ENCODE measurements at regions not wholly inside any gene's neighbourhood (a gene's known extent, or its start where the extent isn't known, plus 50 kb on each side); places are given as distances from the start of the nearest gene placed in this dataset.

DNA sequence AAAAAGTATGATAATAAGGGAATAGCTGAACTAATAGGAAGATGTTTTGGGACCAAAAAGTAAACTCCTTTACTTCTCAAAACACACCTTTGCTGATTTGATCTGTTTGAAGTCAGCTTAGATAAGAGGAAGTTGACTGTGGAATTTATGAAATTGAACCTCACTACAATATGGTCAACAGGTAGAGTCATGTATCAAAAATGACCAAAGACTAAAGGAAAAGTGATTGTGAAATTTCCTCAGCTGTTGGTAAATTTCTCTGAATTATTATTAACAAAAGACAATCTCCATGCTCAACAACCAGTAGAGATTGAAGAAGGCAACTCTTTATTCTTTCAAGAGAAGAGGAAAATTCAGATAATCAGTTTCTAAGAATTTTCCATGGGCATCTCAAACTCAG, 826.5 kb downstream of the KCNA4 start:
- no peaks in the 10 kb centered on the region for H4K20me1 ChIP-seq (ENCODE audit: insufficient read depth)
- RAD21 ChIA-PET (ENCODE audit: low non-redundant PET in 1 of 2, low total read pairs in 2 of 2, uncharacterized antibody in 2 of 2, unreplicated experiment in 2 of 2), result no interaction called here
- TF ChIP-seq EZH2phosphoT487 (IDR thresholded peaks at IDR 0.05; ENCODE audit: borderline replicate concordance) (no peak), FOSL1 (IDR thresholded peaks at IDR 0.05; ENCODE audit: low read depth) (no peak), JUND (IDR thresholded peaks at IDR 0.05) (no peak), RAD21 (IDR thresholded peaks at IDR 0.05; ENCODE audit: low read depth) (no peak), SIN3A (IDR thresholded peaks at IDR 0.05; ENCODE audit: low read depth) (no peak), EGR1 (IDR thresholded peaks at IDR 0.05; ENCODE audit: low read depth) (no peak), CBX3 (IDR thresholded peaks at IDR 0.05; ENCODE audit: low read depth) (no peak), POLR2AphosphoS5 (IDR thresholded peaks at IDR 0.05; ENCODE audit: low read depth, low read length) (no peak), ZNF274 (IDR thresholded peaks at IDR 0.05; ENCODE audit: low read depth, low read length) (no peak), ZFX (IDR thresholded peaks at IDR 0.05) (no peak), CEBPB (IDR thresholded peaks at IDR 0.05; ENCODE audit: low read depth) (no peak), ELF1 (IDR thresholded peaks at IDR 0.05; ENCODE audit: borderline replicate concordance, low read depth) (no peak), TCF7L2 (IDR thresholded peaks at IDR 0.05; ENCODE audit: borderline replicate concordance, extremely low read depth, insufficient read depth, insufficient read length) (no peak)
- TF ChIP-seq, protein P1, sequence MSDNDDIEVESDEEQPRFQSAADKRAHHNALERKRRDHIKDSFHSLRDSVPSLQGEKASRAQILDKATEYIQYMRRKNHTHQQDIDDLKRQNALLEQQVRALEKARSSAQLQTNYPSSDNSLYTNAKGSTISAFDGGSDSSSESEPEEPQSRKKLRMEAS (IDR thresholded peaks at IDR 0.05), result no peak
- TF ChIP-seq, protein P2, sequence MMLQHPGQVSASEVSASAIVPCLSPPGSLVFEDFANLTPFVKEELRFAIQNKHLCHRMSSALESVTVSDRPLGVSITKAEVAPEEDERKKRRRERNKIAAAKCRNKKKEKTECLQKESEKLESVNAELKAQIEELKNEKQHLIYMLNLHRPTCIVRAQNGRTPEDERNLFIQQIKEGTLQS (IDR thresholded peaks at IDR 0.05), result no peak
- TF ChIP-seq, protein P3, sequence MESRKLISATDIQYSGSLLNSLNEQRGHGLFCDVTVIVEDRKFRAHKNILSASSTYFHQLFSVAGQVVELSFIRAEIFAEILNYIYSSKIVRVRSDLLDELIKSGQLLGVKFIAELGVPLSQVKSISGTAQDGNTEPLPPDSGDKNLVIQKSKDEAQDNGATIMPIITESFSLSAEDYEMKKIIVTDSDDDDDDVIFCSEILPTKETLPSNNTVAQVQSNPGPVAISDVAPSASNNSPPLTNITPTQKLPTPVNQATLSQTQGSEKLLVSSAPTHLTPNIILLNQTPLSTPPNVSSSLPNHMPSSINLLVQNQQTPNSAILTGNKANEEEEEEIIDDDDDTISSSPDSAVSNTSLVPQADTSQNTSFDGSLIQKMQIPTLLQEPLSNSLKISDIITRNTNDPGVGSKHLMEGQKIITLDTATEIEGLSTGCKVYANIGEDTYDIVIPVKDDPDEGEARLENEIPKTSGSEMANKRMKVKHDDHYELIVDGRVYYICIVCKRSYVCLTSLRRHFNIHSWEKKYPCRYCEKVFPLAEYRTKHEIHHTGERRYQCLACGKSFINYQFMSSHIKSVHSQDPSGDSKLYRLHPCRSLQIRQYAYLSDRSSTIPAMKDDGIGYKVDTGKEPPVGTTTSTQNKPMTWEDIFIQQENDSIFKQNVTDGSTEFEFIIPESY (IDR thresholded peaks at IDR 0.05; ENCODE audit: extremely low read depth, insufficient replicate concordance, low read length), result no peak
- H3K4me2 ChIP-seq (ENCODE audit: low read length), result no peak overlapping the region
- POLR2A ChIA-PET, result no interaction called here
- CTCF ChIA-PET, result no interaction called here
- intact Hi-C loops (cut with micrococcal nuclease), result no loop called here
- no peaks in the 10 kb centered on the region for H3K27me3 ChIP-seq (ENCODE audit: insufficient read depth, low read length)
- H3K9me2 ChIP-seq (ENCODE audit: insufficient read depth), result no peaks in the 10 kb centered on the region
- H3K36me3 ChIP-seq (ENCODE audit: control insufficient read depth in 1 of 2, insufficient read depth in 2 of 2, low read length in 2 of 2), result no peaks in the 10 kb centered on the region
- no peak overlapping the region for H3K9ac ChIP-seq (ENCODE audit: low read length)
- no peaks in the 10 kb centered on the region for H3K9me3 ChIP-seq (ENCODE audit: control insufficient read depth in 1 of 2, insufficient read depth in 1 of 2, low read depth in 1 of 2, low read length in 2 of 2)
- BruUV-seq (replicated peaks), result no TSS peak
- H3K4me3 ChIP-seq (replicated peaks in 1 of 2; ENCODE audit: low read depth in 1 of 2, low read length in 2 of 2), result no peak overlapping the region
- no peaks in the 10 kb centered on the region for H3K79me2 ChIP-seq (ENCODE audit: insufficient read depth, low read length)
- ATAC-seq (no peak), DNase-seq (ENCODE audit: low read depth, low spot score) (no peak)
- H2AFZ ChIP-seq (ENCODE audit: low read depth, low read length, poor library complexity, severe bottlenecking), result no peak overlapping the region
- H3K27ac ChIP-seq (ENCODE audit: low read depth, low read length), result no peak overlapping the region
- no peaks in the 10 kb centered on the region for H3K4me1 ChIP-seq (ENCODE audit: control insufficient read depth in 1 of 2, insufficient read depth in 2 of 2, low read length in 2 of 2)
